ENCODE measurements at regions not wholly inside any gene's neighbourhood (a gene's known extent, or its start where the extent isn't known, plus 50 kb on each side); places are given as distances from the start of the nearest gene placed in this dataset.

- TF ChIP-seq POLR2A (IDR thresholded peaks at IDR 0.05), result no peak
- no peak for TF ChIP-seq CTCF (IDR thresholded peaks at IDR 0.05)
Observed at GRCh38 chr2:179354296-179354695, 89.7 kb upstream of the SESTD1 start.
